ENCODE measurements at regions not wholly inside any gene's neighbourhood (a gene's known extent, or its start where the extent isn't known, plus 50 kb on each side); places are given as distances from the start of the nearest gene placed in this dataset.

- WGBS (ENCODE audit: insufficient coverage), result 38% methylated on average over 7 of the region's 7 CpGs
- POLR2A ChIA-PET, result no interaction called here
- TF ChIP-seq EZH2 (IDR thresholded peaks at IDR 0.05; ENCODE audit: borderline replicate concordance, insufficient read depth, low read depth, low read length, poor library complexity, severe bottlenecking), result no peak
- TF ChIP-seq, protein P1, sequence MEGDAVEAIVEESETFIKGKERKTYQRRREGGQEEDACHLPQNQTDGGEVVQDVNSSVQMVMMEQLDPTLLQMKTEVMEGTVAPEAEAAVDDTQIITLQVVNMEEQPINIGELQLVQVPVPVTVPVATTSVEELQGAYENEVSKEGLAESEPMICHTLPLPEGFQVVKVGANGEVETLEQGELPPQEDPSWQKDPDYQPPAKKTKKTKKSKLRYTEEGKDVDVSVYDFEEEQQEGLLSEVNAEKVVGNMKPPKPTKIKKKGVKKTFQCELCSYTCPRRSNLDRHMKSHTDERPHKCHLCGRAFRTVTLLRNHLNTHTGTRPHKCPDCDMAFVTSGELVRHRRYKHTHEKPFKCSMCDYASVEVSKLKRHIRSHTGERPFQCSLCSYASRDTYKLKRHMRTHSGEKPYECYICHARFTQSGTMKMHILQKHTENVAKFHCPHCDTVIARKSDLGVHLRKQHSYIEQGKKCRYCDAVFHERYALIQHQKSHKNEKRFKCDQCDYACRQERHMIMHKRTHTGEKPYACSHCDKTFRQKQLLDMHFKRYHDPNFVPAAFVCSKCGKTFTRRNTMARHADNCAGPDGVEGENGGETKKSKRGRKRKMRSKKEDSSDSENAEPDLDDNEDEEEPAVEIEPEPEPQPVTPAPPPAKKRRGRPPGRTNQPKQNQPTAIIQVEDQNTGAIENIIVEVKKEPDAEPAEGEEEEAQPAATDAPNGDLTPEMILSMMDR (IDR thresholded peaks at IDR 0.05), result no peak
- Histone ChIP-seq H3K9ac (ENCODE audit: low read length) (peak overlapping the region; percentile 68), H3K4me1 (ENCODE audit: control insufficient read depth in 2 of 2, insufficient read depth in 2 of 2, low read length in 2 of 2) (peaks cover 7 to 18% of the 10 kb centered on the region in 2 donors), H3K4me3 (ENCODE audit: control extremely low read depth in 1 of 5, extremely low read depth in 1 of 5, insufficient read depth in 1 of 5, low read depth in 2 of 5, low read length in 4 of 5) (peak overlapping the region; percentile 3 to 69 (median 52)), H3K4me2 (replicated peaks; ENCODE audit: low read depth, low read length, poor library complexity, severe bottlenecking) (peak overlapping the region; percentile 79), H2AFZ (ENCODE audit: insufficient read depth, low read depth, low read length, poor library complexity, severe bottlenecking) (peak overlapping the region; percentile 83), H3K27me3 (replicated peaks in 1 of 4; ENCODE audit: control extremely low read depth in 1 of 4, control insufficient read depth in 3 of 4, insufficient read depth in 4 of 4, low read length in 3 of 4) (peaks cover 0 to 3% (median under 1%) of the 10 kb centered on the region in 4 experiments), H3K9me3 (ENCODE audit: control extremely low read depth in 1 of 3, control insufficient read depth in 2 of 3, insufficient read depth in 1 of 3, low read length in 2 of 3) (peaks cover 0 to 9% (median 0%) of the 10 kb centered on the region in 3 donors), H3K27ac (ENCODE audit: low read length in 2 of 2) (peak overlapping the region; percentile 55 to 61), H4K20me1 (ENCODE audit: control insufficient read depth, insufficient read depth, low read length, poor library complexity, severe bottlenecking) (no peaks in the 10 kb centered on the region), H3K36me3 (replicated peaks in 1 of 2; ENCODE audit: control extremely low read depth in 1 of 2, control insufficient read depth in 1 of 2, extremely low read depth in 1 of 2, insufficient read depth in 2 of 2, low read length in 1 of 2) (no peaks in the 10 kb centered on the region), H3K79me2 (ENCODE audit: control insufficient read depth, insufficient read depth, low read length) (no peaks in the 10 kb centered on the region)
- intact Hi-C loops (cut with micrococcal nuclease), result loop anchor here (5.0 kb wide), 1 partner anchor 97 kb away; no protein-coding TSS in a partner anchor
- no peaks in the 10 kb centered on the region for H3K9me3 Mint-ChIP-seq (ENCODE audit: insufficient read depth)
- H3K27ac Mint-ChIP-seq, result peak overlapping the region; percentile 83
- H3K4me3 Mint-ChIP-seq, result peak overlapping the region; percentile 86
- H3K4me1 Mint-ChIP-seq, result peaks cover 13% of the 10 kb centered on the region
- ATAC-seq (ENCODE audit: low read depth), result peak; percentile 24
- peak; percentile 14 for DNase-seq
- peaks cover 25% of the 10 kb centered on the region for H3K27me3 Mint-ChIP-seq
- CTCF ChIA-PET, result no interaction called here
These were observed 134.8 kb upstream of the GDF10 start for GRCh38 chr10:47165168-47165710.

DNA sequence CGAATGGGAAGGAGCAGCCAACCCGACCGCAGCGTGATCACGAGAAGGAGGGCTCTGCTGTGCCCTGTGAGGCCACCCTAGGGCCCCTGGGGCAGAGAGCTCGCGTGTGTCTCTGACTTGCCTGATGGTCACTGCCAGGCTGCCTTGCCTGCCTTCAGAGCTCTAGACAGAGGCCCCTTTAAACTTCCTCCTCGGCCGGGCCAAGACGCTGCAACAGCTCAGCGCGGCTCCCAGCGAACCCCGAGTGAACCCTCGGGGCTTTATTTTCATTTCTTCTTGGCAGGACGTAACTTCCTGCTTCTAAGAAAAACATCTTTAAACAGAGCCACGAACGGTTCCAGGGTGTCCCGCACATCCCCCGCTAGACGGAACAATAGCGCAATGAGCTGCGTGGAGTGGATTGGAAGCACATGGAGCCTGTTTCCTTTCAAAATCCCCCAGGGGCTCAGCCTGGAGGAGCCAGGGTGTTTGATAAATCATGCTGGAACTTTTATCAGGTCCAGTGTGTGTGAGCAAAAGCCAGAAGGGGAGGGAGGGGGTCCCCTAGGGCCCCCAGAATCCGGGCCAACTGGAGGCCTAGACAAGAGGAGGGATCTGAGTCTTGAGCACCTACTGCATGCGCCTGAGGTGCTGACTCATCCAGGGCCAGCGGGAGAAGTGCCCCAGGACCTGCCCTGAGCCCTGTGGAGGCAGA, 134.1 kb upstream of the GDF10 start:
- 9% methylated on average over 20 of the region's 26 CpGs for WGBS (ENCODE audit: insufficient coverage)
- Mint-ChIP-seq H3K27me3 (peaks cover 24% of the 10 kb centered on the region), H3K27ac (peak overlapping the region; percentile 83), H3K4me1 (peaks cover 13% of the 10 kb centered on the region), H3K4me3 (peak overlapping the region; percentile 86), H3K9me3 (ENCODE audit: insufficient read depth) (no peaks in the 10 kb centered on the region)
- intact Hi-C loops (cut with micrococcal nuclease), result loop anchor here (5.0 kb wide), 1 partner anchor 96 kb away; no protein-coding TSS in a partner anchor
- peaks cover 0 to 9% (median 0%) of the 10 kb centered on the region in 3 donors for H3K9me3 ChIP-seq (ENCODE audit: control extremely low read depth in 1 of 3, control insufficient read depth in 2 of 3, insufficient read depth in 1 of 3, low read length in 2 of 3)
- H3K4me3 ChIP-seq (ENCODE audit: control extremely low read depth in 1 of 5, extremely low read depth in 1 of 5, insufficient read depth in 1 of 5, low read depth in 2 of 5, low read length in 4 of 5), result peak overlapping the region; percentile 3 to 69 (median 52)
- DNase-seq (peak; percentile 61), ATAC-seq (ENCODE audit: low read depth) (peak; percentile 83)
- H3K36me3 ChIP-seq (replicated peaks in 1 of 2; ENCODE audit: control extremely low read depth in 1 of 2, control insufficient read depth in 1 of 2, extremely low read depth in 1 of 2, insufficient read depth in 2 of 2, low read length in 1 of 2), result no peaks in the 10 kb centered on the region
- H3K79me2 ChIP-seq (ENCODE audit: control insufficient read depth, insufficient read depth, low read length), result no peaks in the 10 kb centered on the region
- H2AFZ ChIP-seq (ENCODE audit: insufficient read depth, low read depth, low read length, poor library complexity, severe bottlenecking), result peak overlapping the region; percentile 83
- ChIA-PET POLR2A (no interaction called here), CTCF (no interaction called here)
- H3K27me3 ChIP-seq (replicated peaks in 1 of 4; ENCODE audit: control extremely low read depth in 1 of 4, control insufficient read depth in 3 of 4, insufficient read depth in 4 of 4, low read length in 3 of 4), result peaks cover 0 to 3% (median under 1%) of the 10 kb centered on the region in 4 experiments
- peak overlapping the region; percentile 68 for H3K9ac ChIP-seq (ENCODE audit: low read length)
- TF ChIP-seq EZH2 (IDR thresholded peaks at IDR 0.05; ENCODE audit: borderline replicate concordance, insufficient read depth, low read depth, low read length, poor library complexity, severe bottlenecking), result no peak
- TF ChIP-seq, protein P1 (IDR thresholded peaks at IDR 0.05), result no peak
- H3K4me2 ChIP-seq (replicated peaks; ENCODE audit: low read depth, low read length, poor library complexity, severe bottlenecking), result peak overlapping the region; percentile 79
- peak overlapping the region; percentile 55 to 61 for H3K27ac ChIP-seq (ENCODE audit: low read length in 2 of 2)
- no peaks in the 10 kb centered on the region for H4K20me1 ChIP-seq (ENCODE audit: control insufficient read depth, insufficient read depth, low read length, poor library complexity, severe bottlenecking)
- peaks cover 7 to 18% of the 10 kb centered on the region in 2 donors for H3K4me1 ChIP-seq (ENCODE audit: control insufficient read depth in 2 of 2, insufficient read depth in 2 of 2, low read length in 2 of 2)
